HEK293 (cell line): ENCODE measurements at regions not wholly inside any gene's neighbourhood (a gene's known extent, or its start where the extent isn't known, plus 50 kb on each side); places are given as distances from the start of the nearest gene placed in this dataset.

Experiments used
- CTCF ChIA-PET: fragments of 350-600 bp; formaldehyde crosslinking; extraction: SDS; loops from one replicate; lab custom pipeline; 2021; ENCODE audit warnings: antibody characterized with exemption; lab: Yijun Ruan, JAX
- POLR2A ChIA-PET: fragments of 300-600 bp; formaldehyde crosslinking; extraction: SDS; loops from one replicate; lab custom pipeline; 2020; ENCODE audit warnings: antibody characterized with exemption, inconsistent platforms; lab: Yijun Ruan, JAX
- H3K27ac ChIP-seq: fragments of 200-500 bp; sonication (Bioruptor generic); 2 replicates; pipeline ENCODE4 v1.5.1; 2014; ENCODE audit warnings: low read depth, low read length, control low read depth, inconsistent platforms; ENCODE audit errors: extremely low read depth
- H3K36me3 ChIP-seq, 2 experiments: fragments of 200-500 bp in 1 of 2; sonication (Bioruptor generic) in 1 of 2; 1 replicate in 1 of 2; 2 replicates in 1 of 2; pipeline ENCODE4 v1.5.1; 2014 to 2017; ENCODE audit warnings: inconsistent platforms in 2 of 2, low read length in 2 of 2; ENCODE audit not compliant: control insufficient read depth in 2 of 2, insufficient read depth in 1 of 2
- H3K4me1 ChIP-seq: fragments of 200-500 bp; sonication (Bioruptor generic); 2 replicates; pipeline ENCODE4 v1.5.1; 2014; ENCODE audit warnings: mild to moderate bottlenecking, low read length, inconsistent platforms; ENCODE audit not compliant: control insufficient read depth, insufficient read depth
- H3K4me3 ChIP-seq: 2 replicates; pipeline ENCODE4 v1.5.1; 2011; ENCODE audit warnings: low read depth, mild to moderate bottlenecking, control low read depth, low read length, moderate library complexity
- H3K9me3 ChIP-seq: fragments of 200-500 bp; sonication (Bioruptor generic); 2 replicates; pipeline ENCODE4 v1.5.1; 2014; ENCODE audit warnings: low read depth, low read length, inconsistent platforms; ENCODE audit not compliant: control insufficient read depth, insufficient read depth
- HOXA7 ChIP-seq: sonication (generic); formaldehyde crosslinking; IDR thresholded peaks from 2 replicates; pipeline ENCODE4 v1.8.1; 2022; ENCODE audit warnings: missing genetic modification reagents, borderline replicate concordance
- IKZF3 ChIP-seq: fragments of 450-650 bp; IDR thresholded peaks from 2 replicates; pipeline ENCODE4 v1.5.0; 2018; ENCODE audit warnings: missing biosample characterization, mild to moderate bottlenecking, missing genetic modification characterization, moderate library complexity
- KLF1 ChIP-seq: fragments of 450-650 bp; formaldehyde crosslinking; IDR thresholded peaks from 2 replicates; pipeline ENCODE4 v1.5.1; 2016; ENCODE audit warnings: missing biosample characterization, missing genetic modification characterization
- MYNN ChIP-seq: fragments of 450-650 bp; formaldehyde crosslinking; IDR thresholded peaks from 2 replicates; pipeline ENCODE4 v1.5.1; 2016; ENCODE audit warnings: missing biosample characterization, missing genetic modification characterization, borderline replicate concordance
- SALL2 ChIP-seq: fragments of 450-650 bp; formaldehyde crosslinking; IDR thresholded peaks from 2 replicates; pipeline ENCODE4 v1.5.0; 2017; ENCODE audit warnings: missing biosample characterization, mild to moderate bottlenecking, missing genetic modification characterization, borderline replicate concordance
- TCF7L2 ChIP-seq: IDR thresholded peaks from 2 replicates; pipeline ENCODE4 v1.6.1; 2011; ENCODE audit warnings: low read depth, mild to moderate bottlenecking, inconsistent platforms, low read length, moderate library complexity, borderline replicate concordance
- ZBTB20 ChIP-seq: fragments of 450-650 bp; formaldehyde crosslinking; IDR thresholded peaks from 2 replicates; pipeline ENCODE4 v1.5.1; 2016; ENCODE audit warnings: missing biosample characterization, missing genetic modification characterization
- ZIC2 ChIP-seq: fragments of 450-650 bp; formaldehyde crosslinking; IDR thresholded peaks from 2 replicates; pipeline ENCODE4 v1.5.1; 2016; ENCODE audit warnings: missing biosample characterization, missing genetic modification characterization
- ZNF133 ChIP-seq: fragments of 450-650 bp; formaldehyde crosslinking; IDR thresholded peaks from 2 replicates; pipeline ENCODE4 v1.5.1; 2016; ENCODE audit warnings: missing biosample characterization, missing genetic modification characterization
- ZNF148 ChIP-seq: fragments of 450-650 bp; formaldehyde crosslinking; IDR thresholded peaks from 2 replicates; pipeline ENCODE4 v1.5.0; 2017; ENCODE audit warnings: missing biosample characterization, missing genetic modification characterization, borderline replicate concordance
- ZNF239 ChIP-seq: fragments of 450-650 bp; formaldehyde crosslinking; IDR thresholded peaks from 2 replicates; pipeline ENCODE4 v1.5.1; 2016; ENCODE audit warnings: missing biosample characterization, missing genetic modification characterization
- ZNF280D ChIP-seq: fragments of 450-650 bp; formaldehyde crosslinking; IDR thresholded peaks from 2 replicates; pipeline ENCODE4 v1.5.1; 2016; ENCODE audit warnings: missing biosample characterization, missing genetic modification characterization
- ZNF341 ChIP-seq: fragments of 450-650 bp; formaldehyde crosslinking; IDR thresholded peaks from 2 replicates; pipeline ENCODE4; 2016; ENCODE audit warnings: low read depth, missing biosample characterization, missing genetic modification characterization
- ZNF362 ChIP-seq: fragments of 450-650 bp; formaldehyde crosslinking; IDR thresholded peaks from 2 replicates; pipeline ENCODE4 v1.5.1; 2016; ENCODE audit warnings: missing biosample characterization, missing genetic modification characterization
- ZNF433 ChIP-seq: fragments of 450-650 bp; formaldehyde crosslinking; IDR thresholded peaks from 2 replicates; pipeline ENCODE4 v1.5.1; 2016; ENCODE audit warnings: missing biosample characterization, missing genetic modification characterization, low read depth
- ZNF544 ChIP-seq: fragments of 450-650 bp; formaldehyde crosslinking; IDR thresholded peaks from 2 replicates; pipeline ENCODE4 v1.5.0; 2017; ENCODE audit warnings: missing biosample characterization, missing genetic modification characterization
- ZNF626 ChIP-seq: fragments of 450-650 bp; sonication (Bioruptor Pico); formaldehyde crosslinking; IDR thresholded peaks from 2 replicates; pipeline ENCODE4 v1.5.1; 2018; ENCODE audit warnings: missing biosample characterization, missing genetic modification characterization, inconsistent platforms
- ZNF639 ChIP-seq: fragments of 450-650 bp; formaldehyde crosslinking; IDR thresholded peaks from 2 replicates; pipeline ENCODE4 v1.5.1; 2016; ENCODE audit warnings: missing biosample characterization, missing genetic modification characterization
- ZNF677 ChIP-seq: fragments of 450-650 bp; IDR thresholded peaks from 2 replicates; pipeline ENCODE4 v1.5.0; 2018; ENCODE audit warnings: missing biosample characterization, mild to moderate bottlenecking, missing genetic modification characterization, moderate library complexity
- ZNF704 ChIP-seq: fragments of 450-650 bp; formaldehyde crosslinking; IDR thresholded peaks from 2 replicates; pipeline ENCODE4 v1.5.1; 2016; ENCODE audit warnings: missing biosample characterization, missing genetic modification characterization
- ZNF747 ChIP-seq: fragments of 450-650 bp; formaldehyde crosslinking; IDR thresholded peaks from 2 replicates; pipeline ENCODE4 v1.5.1; 2016; ENCODE audit warnings: missing biosample characterization, missing genetic modification characterization
- ZNF777 ChIP-seq: fragments of 450-650 bp; formaldehyde crosslinking; IDR thresholded peaks from 2 replicates; pipeline ENCODE4 v1.5.1; 2017; ENCODE audit warnings: missing biosample characterization, missing genetic modification characterization, borderline replicate concordance
- ZSCAN16 ChIP-seq: fragments of 450-650 bp; formaldehyde crosslinking; IDR thresholded peaks from 2 replicates; pipeline ENCODE4 v1.5.1; 2016; ENCODE audit warnings: missing biosample characterization, missing genetic modification characterization

GRCh38 chr12:123064885-123065619 is 84.6 kb downstream of the ARL6IP4 start:
- CTCF ChIA-PET = no interaction called here
- Histone ChIP-seq H3K27ac (no peak overlapping the region), H3K4me1 (no peaks in the 10 kb centered on the region), H3K36me3 (no peaks in the 10 kb centered on the region), H3K9me3 (no peaks in the 10 kb centered on the region)
- TF ChIP-seq ZNF148 (tag by site-specific recombination) (no peak), ZBTB20 (tag by site-specific recombination) (no peak), MYNN (tag by site-specific recombination) (no peak), SALL2 (tag by site-specific recombination) (no peak), ZNF677 (tag by site-specific recombination) (no peak), ZNF133 (tag by site-specific recombination) (no peak), ZNF362 (tag by site-specific recombination) (no peak)
- TF ChIP-seq, all 188 proteins: peak for 0
- H3K4me3 ChIP-seq = no peak overlapping the region
- POLR2A ChIA-PET = interaction anchor here (1.6 kb wide), 1 partner anchor 10 kb away, joined by 3 read pairs; no protein-coding TSS in a partner anchor

GRCh38 chr12:123064366-123064765 is 83.9 kb downstream of the ARL6IP4 start:
- ChIA-PET POLR2A (no interaction called here), CTCF (no interaction called here)
- H3K27ac ChIP-seq = no peak overlapping the region
- H3K4me3 ChIP-seq = no peak overlapping the region
- no peaks in the 10 kb centered on the region for H3K4me1 ChIP-seq
- no peaks in the 10 kb centered on the region for H3K9me3 ChIP-seq
- TF ChIP-seq ZNF639 (tag by site-specific recombination) (no peak), ZNF133 (tag by site-specific recombination) (no peak), TCF7L2 (no peak), ZNF626 (tag by site-specific recombination) (no peak), ZNF341 (tag by site-specific recombination) (no peak), ZIC2 (tag by site-specific recombination) (no peak), ZSCAN16 (no peak), ZNF747 (no peak), HOXA7 (no peak), KLF1 (tag by site-specific recombination) (no peak), ZNF280D (no peak), ZNF433 (tag by site-specific recombination) (no peak), MYNN (tag by site-specific recombination) (no peak), ZNF777 (tag by site-specific recombination) (no peak), ZNF544 (tag by site-specific recombination) (no peak), ZNF239 (tag by site-specific recombination) (no peak), IKZF3 (tag by site-specific recombination) (no peak), ZNF704 (tag by site-specific recombination) (no peak)
- H3K36me3 ChIP-seq = no peaks in the 10 kb centered on the region
